Cerebellar nuclear complex (tissue), 1 donor: ENCODE measurements at regions not wholly inside any gene's neighbourhood (a gene's known extent, or its start where the extent isn't known, plus 50 kb on each side); places are given as distances from the start of the nearest gene placed in this dataset.

Source experiments
- DNase-seq, 2 experiments: peaks; one replicate each; lab custom pipeline; 2025; lab: John Stamatoyannopoulos, UW

DNA sequence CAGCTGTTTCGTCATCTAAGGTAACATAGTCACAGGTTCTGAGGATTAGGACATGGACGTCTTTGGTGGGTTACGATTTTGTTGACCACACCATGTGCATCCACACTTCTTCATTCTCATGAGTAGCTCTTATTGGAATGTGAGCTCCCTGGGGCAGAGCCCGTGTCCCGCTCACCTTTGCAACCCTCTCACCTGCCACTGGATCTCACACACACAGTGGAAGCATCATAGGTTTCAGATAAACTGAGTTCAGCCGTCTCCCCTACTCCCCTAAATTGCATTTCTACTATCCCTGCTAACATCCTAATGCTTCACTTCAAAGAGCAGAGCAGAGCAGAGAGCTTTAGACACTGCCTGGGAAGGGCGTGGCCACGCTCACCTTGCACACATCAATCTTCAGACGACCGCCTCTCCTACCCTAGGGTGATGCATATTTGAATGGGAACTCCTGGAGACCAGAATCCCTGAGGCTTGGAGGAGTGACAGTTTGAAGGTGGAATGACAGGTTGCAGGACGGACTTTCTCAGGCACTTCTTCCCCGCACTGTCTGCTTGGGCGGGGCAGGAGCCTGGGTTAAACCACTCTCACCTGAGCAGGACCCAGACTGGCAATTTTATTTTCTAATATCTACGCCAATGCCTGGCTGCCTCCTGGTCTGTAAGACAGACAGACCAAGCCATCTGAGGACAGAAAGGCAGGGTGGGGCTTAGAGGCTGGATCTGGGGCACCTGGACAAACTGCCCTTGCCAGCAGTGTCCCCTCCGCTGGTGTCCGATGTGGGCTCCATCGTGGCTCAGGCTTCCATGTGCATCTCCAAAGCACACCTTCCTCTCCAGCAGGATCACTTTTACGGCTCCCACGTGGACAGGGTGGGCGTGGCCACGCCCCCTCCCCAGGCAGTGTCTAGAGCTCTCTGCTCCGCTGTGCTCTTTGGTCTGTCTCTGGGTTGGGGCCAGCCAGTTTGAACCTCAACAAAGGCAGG, 229.5 kb upstream of the COPS8 start:
- no peak for DNase-seq

DNA sequence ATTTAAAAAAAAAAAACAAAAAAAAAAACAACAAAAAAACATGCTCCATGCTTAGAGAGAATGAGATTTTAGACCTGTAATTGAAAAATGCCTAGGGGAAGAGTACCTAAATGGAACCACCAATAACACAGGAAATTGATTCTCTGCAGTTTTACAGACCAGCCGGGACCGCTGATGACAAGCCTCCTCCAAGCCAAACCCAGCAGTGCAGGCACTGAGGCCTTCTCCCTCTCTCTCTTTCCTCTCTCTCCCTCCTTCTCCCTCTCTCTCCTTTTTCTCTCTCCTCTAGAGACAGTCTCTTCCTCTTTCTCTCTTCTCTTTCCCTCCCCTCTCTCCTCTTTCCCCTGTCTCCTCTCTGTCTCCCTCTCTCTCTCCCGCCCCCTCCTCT, 228.8 kb upstream of the COPS8 start:
- DNase-seq = no peak

- DNase-seq = no peak
Measured at GRCh38 chr2:236857246-236857645, 228.4 kb upstream of the COPS8 start.

- DNase-seq = no peak
Measured at GRCh38 chr2:236857781-236858180, 227.9 kb upstream of the COPS8 start.

DNA sequence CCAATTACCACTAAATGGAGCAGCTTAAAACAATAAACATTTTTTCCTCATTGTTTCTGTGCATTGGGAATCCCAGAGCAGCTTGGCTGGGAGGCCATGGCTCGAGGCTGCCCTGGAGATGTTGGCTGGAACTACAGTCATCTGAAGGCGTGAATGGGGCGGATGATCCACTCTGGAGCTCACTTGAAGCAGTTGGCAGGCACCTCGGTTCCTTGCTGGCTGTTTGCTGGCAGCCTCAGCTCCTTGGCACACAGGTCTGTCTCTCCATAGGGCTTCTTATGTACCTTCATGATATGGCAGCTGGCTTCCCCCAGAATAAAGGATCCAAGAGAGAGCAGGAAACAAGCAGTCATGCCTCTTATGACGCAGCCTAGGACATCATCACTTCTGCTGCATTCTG, 227.0 kb upstream of the COPS8 start:
- DNase-seq = no peak

- DNase-seq = no peak
Measured at GRCh38 chr2:236859908-236860307, 225.8 kb upstream of the COPS8 start.

DNA sequence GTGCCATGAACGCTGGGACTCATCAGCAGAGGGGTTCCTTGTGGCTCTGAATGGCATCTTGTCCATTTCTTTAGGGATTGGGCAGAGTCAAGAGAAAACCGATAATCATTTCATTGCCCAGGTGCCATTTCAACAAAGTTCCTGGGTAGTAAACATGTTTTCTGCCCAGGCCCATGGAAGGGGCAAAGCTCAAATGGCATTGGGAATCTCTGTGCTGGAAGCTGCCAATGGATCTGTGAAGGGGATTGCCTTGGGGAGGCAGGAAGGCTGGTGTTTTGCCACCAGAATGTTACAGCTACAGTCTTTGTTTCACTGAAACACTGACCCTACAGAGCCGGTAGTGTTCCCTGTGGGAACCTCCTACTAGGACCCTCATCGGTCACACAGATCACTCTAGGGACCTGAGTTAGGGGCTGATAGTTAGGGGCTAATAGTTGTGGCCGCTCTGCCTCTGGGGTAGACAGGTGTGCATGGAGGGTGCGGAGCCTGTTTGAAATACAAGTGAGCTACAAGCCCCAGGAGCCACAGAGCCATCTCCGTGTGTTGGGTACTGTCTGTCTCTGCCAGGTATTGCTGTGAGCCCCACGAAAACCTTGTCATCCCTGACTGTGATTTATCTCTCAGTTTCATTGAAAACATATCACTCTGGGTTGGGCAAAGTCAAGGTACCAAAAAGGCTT, 224.4 kb upstream of the COPS8 start:
- DNase-seq = no peak

DNA sequence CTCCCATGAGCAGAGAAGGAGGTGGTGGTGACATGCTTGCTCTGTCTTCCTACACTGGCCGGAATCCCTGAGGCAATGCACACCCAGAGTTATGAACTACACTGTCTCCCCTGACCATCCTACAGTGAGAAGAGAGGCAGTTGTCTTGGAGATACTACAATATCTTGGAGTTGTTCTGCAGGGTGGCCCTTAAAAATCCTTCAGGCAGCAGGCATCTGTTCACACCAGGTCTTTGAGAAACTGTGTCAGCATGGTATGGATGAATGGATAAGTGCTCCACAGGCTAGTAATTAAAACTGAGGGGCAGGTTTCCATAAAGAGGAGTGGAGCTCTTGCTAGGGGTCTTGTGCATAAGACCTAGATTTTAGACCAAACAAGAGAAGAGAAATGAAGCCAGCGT, 223.7 kb upstream of the COPS8 start:
- DNase-seq = no peak

GRCh38 chr2:236862526-236862925, 223.2 kb upstream of the COPS8 start:
- DNase-seq = no peak

DNA sequence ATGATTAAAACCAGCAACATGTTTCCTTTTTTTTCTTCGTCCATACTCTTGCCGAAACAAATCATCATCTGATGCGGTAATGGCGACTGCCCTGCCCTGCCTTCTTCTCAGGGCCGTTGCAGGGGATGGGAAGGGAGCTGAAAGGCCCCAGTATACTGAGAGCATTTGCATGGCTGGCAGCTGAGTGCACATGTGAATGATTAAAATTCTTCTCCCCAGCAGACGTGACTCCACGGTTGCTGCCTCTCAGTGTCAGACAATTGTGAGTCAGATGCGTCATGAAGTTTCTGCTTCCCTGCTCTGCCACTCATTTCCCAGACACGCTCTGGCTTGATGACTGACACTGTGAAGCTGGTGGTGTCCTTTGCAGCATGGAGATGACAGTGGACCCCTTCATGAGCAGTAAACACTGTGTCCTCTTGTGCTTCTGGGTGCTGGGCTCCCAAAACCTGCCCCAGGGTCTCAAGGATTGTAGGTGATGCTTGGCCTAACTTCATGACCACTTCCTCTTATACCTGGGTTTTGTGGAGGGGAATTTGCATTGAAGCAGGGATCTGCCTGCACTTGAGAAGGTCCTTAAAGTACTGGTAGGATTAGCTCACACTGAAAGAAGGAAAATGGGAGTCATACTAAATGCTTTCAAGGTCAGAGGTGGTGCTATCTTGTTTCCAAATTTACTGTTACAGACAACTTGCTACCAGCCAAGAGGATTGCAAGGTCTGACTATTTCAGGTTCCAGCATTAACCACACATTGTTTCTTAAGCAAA, 222.5 kb upstream of the COPS8 start:
- DNase-seq = no peak

GRCh38 chr2:236863729-236864126, 222.0 kb upstream of the COPS8 start:
- no peak for DNase-seq

- DNase-seq = no peak
Measured at GRCh38 chr2:236865052-236865451, 220.6 kb upstream of the COPS8 start.

DNA sequence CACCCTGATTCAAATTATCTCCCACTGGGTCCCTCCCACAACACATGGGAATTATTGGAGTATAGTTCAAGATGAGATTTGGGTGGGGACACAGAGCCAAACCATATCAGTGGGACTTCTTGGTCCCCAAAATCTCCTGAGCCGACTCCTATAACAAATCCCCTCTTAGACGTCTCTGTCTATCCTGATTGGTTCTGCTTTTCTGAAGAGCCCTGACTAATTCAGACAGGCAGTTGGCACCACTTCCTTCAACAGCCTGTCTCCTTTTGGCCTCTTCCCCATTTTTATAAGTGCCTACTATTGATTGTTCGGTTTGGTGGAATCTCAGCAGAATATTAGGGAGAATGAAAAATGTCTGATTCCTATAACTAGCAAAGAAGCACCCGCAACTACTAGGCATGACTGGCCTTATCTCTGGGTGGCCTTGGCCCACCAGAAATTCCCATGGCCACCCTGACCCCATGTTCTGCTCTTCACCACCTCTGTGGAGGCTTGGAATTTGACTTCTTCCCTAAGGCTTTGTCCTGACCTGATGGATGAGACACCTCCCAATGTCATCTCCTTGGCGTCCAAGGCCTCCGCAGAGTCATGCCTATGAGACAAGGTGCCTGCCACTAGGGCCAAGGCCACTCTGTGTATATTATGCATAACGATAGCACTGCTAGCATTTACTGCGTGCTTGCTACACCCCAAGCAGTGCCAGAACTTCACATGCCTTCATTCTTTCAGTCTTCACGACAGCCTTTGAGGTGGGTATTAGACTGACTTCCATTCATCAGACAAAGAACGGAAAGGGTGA, 218.9 kb upstream of the COPS8 start:
- DNase-seq = no peak

DNA sequence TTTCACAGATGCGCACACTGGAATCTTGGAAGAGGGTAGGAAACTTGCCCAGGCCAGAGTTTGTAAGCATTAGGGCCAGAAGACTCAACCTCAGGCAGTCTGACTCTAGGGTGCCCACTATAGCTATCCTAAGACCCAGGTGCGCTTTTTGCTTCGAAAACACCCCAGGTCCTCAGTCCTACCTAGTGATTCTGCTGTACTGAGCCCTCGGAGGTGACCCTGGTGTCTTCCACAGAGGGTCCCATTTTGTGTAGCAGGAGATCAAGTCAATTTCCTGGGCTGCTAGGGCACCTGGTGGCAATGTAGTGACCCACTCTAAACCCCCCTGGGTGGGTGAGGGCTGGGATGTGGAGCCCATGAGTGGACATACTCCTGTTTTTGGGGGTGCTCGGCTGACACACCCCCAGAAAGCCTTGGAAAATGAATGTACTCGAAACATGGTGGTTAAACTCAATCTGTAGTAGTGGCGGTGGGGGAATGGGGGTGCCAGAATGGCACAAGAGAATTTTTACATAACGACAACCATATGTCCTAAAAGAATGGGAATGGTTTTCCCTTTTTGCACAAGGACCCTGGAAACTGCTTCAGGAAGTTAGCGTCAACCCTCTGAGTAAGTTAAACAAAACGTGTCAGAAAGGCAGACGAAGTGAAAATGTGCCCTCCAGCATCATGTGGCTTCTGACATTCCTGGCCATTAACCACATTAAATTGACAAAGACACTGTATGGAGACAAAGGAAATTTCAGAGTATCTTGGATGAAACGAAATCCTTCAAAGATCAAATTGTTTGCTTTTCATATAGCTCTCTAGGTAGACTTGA, 218.0 kb upstream of the COPS8 start:
- DNase-seq = no peak

- DNase-seq = no peak
Measured at GRCh38 chr2:236870370-236870769, 215.3 kb upstream of the COPS8 start.

DNA sequence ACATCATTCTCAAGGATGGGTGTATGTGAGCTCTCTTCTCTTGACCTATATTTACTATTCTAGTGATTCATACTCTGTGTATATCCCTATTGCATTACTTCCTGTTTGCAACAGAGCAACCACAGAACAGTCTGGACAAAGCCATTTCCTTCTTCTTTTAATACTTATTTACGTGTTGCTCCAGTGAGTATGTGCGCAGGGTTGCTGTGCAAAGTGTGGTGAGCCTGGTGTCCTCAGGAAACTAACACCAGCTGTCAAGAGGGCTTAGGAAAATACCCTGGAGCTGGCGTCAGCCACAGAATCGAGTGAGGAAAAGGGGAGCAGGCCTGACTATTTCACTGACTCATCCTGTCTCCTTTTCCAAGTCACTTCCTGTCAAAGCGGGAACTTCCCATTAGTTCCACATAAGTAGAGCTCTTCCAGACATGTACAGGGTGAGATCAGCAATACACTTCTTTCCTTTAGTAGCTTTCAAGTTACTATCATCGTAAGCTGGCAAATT, 214.1 kb upstream of the COPS8 start:
- DNase-seq = no peak

DNA sequence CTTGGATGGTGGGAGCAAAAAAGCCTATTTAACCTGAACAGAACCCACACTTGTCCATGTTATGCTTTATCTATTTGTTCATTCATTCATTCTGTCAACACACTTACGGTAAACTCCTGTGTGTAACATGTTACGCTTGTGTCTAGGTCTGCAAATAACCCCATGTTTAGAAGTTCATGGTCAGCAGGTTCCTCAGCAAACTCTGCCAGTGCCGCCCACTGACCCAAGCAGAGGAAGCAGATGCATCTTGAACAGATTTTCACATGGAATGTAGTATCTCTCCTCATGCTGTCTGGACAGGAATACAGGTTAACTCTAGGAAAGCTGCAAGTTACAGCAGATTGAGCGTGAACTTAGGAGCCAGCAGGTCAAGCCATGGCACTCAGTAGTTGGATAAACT, 213.7 kb upstream of the COPS8 start:
- no peak for DNase-seq

DNA sequence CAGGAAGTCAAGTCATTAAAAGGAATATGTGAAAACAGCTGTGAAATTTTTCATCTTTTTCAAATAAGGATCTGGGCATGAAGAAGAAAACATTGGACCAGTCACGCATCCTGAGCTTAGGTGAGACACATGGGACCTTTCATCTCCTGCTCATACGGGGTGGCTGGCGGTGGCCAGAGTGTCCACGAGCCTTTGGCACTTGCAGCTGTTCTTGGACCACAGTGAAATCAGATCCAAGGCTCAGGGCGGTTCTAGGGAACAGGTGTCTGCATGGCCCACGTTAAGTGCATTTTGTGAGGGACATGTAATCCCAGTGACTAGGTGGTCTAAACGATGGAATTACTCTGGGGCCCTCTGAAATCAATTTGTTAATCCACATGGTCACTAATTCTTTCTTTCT, 212.7 kb upstream of the COPS8 start:
- DNase-seq = no peak

- DNase-seq = no peak
Measured at GRCh38 chr2:236873636-236874035, 212.1 kb upstream of the COPS8 start.

GRCh38 chr2:236874866-236875481, 210.7 kb upstream of the COPS8 start:
- no peak for DNase-seq
